ENCODE measurements at regions not wholly inside any gene's neighbourhood (a gene's known extent, or its start where the extent isn't known, plus 50 kb on each side); places are given as distances from the start of the nearest gene placed in this dataset.

DNA sequence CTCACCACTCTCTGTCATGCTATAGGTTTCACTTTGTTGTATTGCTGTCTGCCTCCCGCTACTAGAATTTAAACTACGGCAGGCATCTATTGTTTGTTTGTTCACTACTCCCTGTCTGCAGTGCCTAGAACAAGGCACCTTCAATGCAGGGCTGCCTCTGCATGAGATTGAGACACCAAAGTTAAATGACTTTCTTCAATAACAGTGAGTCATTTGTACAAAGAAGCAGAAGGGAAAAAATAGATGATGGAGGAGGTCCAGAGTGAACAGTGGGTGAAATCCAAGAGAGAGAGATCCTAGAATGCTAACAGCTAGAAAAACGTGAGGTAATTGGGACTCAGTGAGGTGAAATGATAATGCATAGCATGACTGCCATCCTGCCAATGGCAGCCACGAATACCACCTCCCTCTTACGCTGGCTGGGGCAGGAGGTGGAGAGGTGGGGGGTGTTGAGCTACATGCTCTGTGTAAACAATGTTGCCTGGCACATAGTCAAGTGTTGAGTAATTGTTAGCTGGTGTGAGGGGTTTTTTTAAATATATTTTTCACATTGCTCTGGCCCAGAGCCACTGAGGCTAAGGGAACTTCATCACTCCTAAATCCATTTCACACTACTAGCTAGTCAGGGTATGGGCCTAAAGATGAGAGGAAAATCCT, 367.6 kb downstream of the RPS29 start:
- Histone ChIP-seq H3K36me3 (no peaks in the 10 kb centered on the region), H3K4me3 (peak overlapping the region; percentile 34), H3K9me3 (no peaks in the 10 kb centered on the region), H3K4me1 (ENCODE audit: control insufficient read depth in 1 of 2, low read depth in 2 of 2) (peaks cover 6 to 20% of the 10 kb centered on the region in 2 donors), H3K27ac (peak overlapping the region in 1 of 2 donors; percentile 8), H3K27me3 (replicated peaks; ENCODE audit: insufficient read depth) (no peaks in the 10 kb centered on the region)
- ATAC-seq (ENCODE audit: insufficient number of reproducible peaks, low FRiP score, low read depth): peak; percentile 75
- no peak for DNase-seq (ENCODE audit: low spot score)
- TF ChIP-seq, protein P1, sequence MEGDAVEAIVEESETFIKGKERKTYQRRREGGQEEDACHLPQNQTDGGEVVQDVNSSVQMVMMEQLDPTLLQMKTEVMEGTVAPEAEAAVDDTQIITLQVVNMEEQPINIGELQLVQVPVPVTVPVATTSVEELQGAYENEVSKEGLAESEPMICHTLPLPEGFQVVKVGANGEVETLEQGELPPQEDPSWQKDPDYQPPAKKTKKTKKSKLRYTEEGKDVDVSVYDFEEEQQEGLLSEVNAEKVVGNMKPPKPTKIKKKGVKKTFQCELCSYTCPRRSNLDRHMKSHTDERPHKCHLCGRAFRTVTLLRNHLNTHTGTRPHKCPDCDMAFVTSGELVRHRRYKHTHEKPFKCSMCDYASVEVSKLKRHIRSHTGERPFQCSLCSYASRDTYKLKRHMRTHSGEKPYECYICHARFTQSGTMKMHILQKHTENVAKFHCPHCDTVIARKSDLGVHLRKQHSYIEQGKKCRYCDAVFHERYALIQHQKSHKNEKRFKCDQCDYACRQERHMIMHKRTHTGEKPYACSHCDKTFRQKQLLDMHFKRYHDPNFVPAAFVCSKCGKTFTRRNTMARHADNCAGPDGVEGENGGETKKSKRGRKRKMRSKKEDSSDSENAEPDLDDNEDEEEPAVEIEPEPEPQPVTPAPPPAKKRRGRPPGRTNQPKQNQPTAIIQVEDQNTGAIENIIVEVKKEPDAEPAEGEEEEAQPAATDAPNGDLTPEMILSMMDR (IDR thresholded peaks at IDR 0.05): no peak

DNA sequence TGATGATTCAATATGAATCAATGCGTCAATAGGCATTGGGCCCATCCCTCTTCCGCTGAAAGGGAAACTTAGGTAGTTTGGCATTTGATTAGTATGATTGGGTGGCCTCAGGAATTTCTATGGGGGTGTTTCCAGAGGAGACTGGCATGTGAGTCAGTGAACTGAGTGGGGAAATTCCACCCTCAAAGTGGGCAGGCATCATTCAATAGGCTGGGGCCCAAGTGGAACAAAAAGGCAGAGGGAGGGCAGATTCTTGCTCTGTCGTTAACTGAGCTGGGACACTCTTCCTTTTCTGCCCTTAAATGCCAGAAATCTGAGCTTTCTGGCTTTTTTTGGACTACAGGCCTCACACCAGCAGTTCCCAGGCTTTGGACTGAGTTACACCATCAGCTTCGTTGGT, 373.5 kb downstream of the RPS29 start:
- TF ChIP-seq, protein P1 (IDR thresholded peaks at IDR 0.05): no peak
- no peaks in the 10 kb centered on the region for H3K27me3 ChIP-seq (replicated peaks; ENCODE audit: insufficient read depth)
- peaks cover 0 to 2% of the 10 kb centered on the region in 2 donors for H3K4me1 ChIP-seq (ENCODE audit: control insufficient read depth in 1 of 2, low read depth in 2 of 2)
- H3K27ac ChIP-seq: no peak overlapping the region
- no peak for DNase-seq (ENCODE audit: low spot score)
- no peaks in the 10 kb centered on the region for H3K36me3 ChIP-seq
- no peak for ATAC-seq (ENCODE audit: insufficient number of reproducible peaks, low FRiP score, low read depth)
- H3K4me3 ChIP-seq: no peak overlapping the region
- no peaks in the 10 kb centered on the region for H3K9me3 ChIP-seq

DNA sequence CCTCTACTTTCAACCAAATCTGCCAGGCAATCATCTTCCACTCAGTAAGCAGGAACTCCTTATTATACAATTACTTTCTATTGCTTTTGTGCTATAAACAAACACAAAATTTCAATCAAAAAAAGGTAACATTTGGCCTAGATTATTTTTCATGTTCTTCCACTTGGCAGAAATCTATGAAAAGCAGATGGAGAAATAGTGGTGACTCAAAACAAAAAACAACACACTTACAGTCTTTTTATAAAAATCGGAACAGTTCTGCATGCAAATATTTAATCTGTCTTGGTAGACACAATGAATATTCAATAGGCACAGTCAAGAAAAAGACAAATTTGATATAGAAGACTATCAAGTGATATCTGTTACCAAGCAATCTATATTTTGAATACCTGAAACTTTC, 376.8 kb downstream of the RPS29 start:
- Histone ChIP-seq H3K4me3 (no peak overlapping the region), H3K9me3 (no peaks in the 10 kb centered on the region), H3K27me3 (replicated peaks; ENCODE audit: insufficient read depth) (no peaks in the 10 kb centered on the region), H3K27ac (no peak overlapping the region), H3K4me1 (ENCODE audit: control insufficient read depth in 1 of 2, low read depth in 2 of 2) (no peaks in the 10 kb centered on the region), H3K36me3 (no peaks in the 10 kb centered on the region)
- DNase-seq (ENCODE audit: low spot score) (no peak), ATAC-seq (ENCODE audit: insufficient number of reproducible peaks, low FRiP score, low read depth) (no peak)
- TF ChIP-seq, protein P1 (IDR thresholded peaks at IDR 0.05): no peak

DNA sequence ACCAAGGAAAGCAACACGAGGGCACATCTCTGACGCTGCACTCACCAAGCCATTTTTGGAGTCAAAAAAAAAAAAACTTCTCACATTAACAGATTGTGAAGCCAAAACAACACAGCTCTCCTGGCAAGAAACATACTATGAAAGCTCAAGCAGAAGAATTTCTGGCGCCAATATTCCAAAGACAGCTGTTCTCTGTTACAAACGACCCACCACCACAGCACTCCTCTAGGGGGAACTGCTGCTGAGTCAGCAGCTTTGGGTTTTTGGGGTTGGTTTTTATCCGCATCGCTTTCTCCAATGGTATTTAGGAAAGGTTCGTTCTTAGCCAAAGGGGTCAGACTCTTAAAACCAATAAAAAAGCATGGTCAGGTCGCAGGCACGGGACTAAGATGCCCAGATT, 379.4 kb downstream of the RPS29 start:
- TF ChIP-seq, protein P1 (IDR thresholded peaks at IDR 0.05): no peak
- Histone ChIP-seq H3K36me3 (no peaks in the 10 kb centered on the region), H3K4me1 (ENCODE audit: control insufficient read depth in 1 of 2, low read depth in 2 of 2) (no peaks in the 10 kb centered on the region), H3K4me3 (no peak overlapping the region), H3K27ac (no peak overlapping the region), H3K9me3 (no peaks in the 10 kb centered on the region), H3K27me3 (replicated peaks; ENCODE audit: insufficient read depth) (no peaks in the 10 kb centered on the region)
- no peak for ATAC-seq (ENCODE audit: insufficient number of reproducible peaks, low FRiP score, low read depth)
- no peak for DNase-seq (ENCODE audit: low spot score)

DNA sequence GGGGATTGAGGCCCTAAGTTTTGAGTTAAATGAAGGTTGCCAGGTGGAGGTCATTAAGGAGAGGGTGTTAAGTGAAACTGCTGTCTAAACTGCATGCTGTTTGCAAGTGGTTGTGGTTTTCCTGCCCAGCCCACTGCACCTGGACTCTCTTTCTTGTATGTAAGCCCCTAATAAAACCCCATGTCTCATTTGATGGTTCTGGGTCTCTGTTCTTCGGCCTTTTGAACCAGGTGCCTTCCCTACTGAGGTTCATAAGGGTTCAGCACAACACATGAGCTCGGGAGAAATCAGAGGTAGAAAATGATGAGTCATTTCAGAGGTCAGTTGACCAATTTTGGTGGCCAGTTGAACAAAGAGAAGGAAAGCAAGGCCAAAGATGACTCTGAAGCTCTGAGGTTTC, 382.5 kb downstream of the RPS29 start:
- Histone ChIP-seq H3K36me3 (no peaks in the 10 kb centered on the region), H3K4me3 (no peak overlapping the region), H3K27me3 (replicated peaks; ENCODE audit: insufficient read depth) (no peaks in the 10 kb centered on the region), H3K27ac (no peak overlapping the region), H3K9me3 (no peaks in the 10 kb centered on the region), H3K4me1 (ENCODE audit: control insufficient read depth in 1 of 2, low read depth in 2 of 2) (no peaks in the 10 kb centered on the region)
- DNase-seq (ENCODE audit: low spot score) (no peak), ATAC-seq (ENCODE audit: insufficient number of reproducible peaks, low FRiP score, low read depth) (no peak)
- TF ChIP-seq, protein P1 (IDR thresholded peaks at IDR 0.05): no peak
